B cell (primary cell): ENCODE measurements at regions not wholly inside any gene's neighbourhood (a gene's known extent, or its start where the extent isn't known, plus 50 kb on each side); places are given as distances from the start of the nearest gene placed in this dataset.

Source experiments
- ATAC-seq: fragments of 200-7000 bp; cut with Tn5 transposase; one replicate; pipeline ENCODE4 v1.10.0; 2021; ENCODE audit warnings: low read depth, mild to moderate bottlenecking, moderate number of reproducible peaks, moderate library complexity
- CTCF ChIA-PET: fragments of 350-600 bp; sonication (Branson Sonifier 250); formaldehyde crosslinking; loops from one replicate; lab custom pipeline; 2021; ENCODE audit warnings: antibody characterized with exemption, inconsistent platforms; lab: Charles Lee
- POLR2A ChIA-PET: fragments of 350-600 bp; sonication (Branson Sonifier 250); formaldehyde crosslinking; loops from one replicate; lab custom pipeline; 2021; ENCODE audit warnings: antibody characterized with exemption; lab: Charles Lee
- DNase-seq: peaks from one replicate; pipeline ENCODE4 v3.0.0; 2013
- H2AFZ ChIP-seq: 2 replicates; pipeline ENCODE4 v1.6.1; 2012; ENCODE audit warnings: mild to moderate bottlenecking, low read depth, low read length; ENCODE audit not compliant: insufficient read depth, poor library complexity, severe bottlenecking
- H3K27ac ChIP-seq, 2 donors: 1 replicate in 1 of 2; 2 replicates in 1 of 2; pipeline ENCODE4 v1.5.1; 2012 to 2013; ENCODE audit warnings: low read length in 2 of 2, mild to moderate bottlenecking in 2 of 2, moderate library complexity in 1 of 2
- H3K27me3 ChIP-seq, 4 experiments: fragments of 200-600 bp in 1 of 4; sonication (generic) in 1 of 4; replicated peaks in 1 of 4; 1 replicate in 2 of 4; 2 replicates in 2 of 4; pipeline versions ENCODE4 v1.6.1 to v1.7.0; 2013 to 2016; ENCODE audit warnings: low read length in 3 of 4, mild to moderate bottlenecking in 2 of 4, mixed read lengths in 1 of 4, moderate library complexity in 1 of 4; ENCODE audit not compliant: insufficient read depth in 4 of 4, control insufficient read depth in 3 of 4; ENCODE audit errors: control extremely low read depth in 1 of 4
- H3K36me3 ChIP-seq, 2 experiments: replicated peaks in 1 of 2; 1 replicate in 1 of 2; 2 replicates in 1 of 2; pipeline versions ENCODE4 v1.6.1 to v1.7.1; 2013; ENCODE audit warnings: low read length in 1 of 2; ENCODE audit not compliant: insufficient read depth in 2 of 2, control insufficient read depth in 1 of 2; ENCODE audit errors: control extremely low read depth in 1 of 2, extremely low read depth in 1 of 2
- H3K4me1 ChIP-seq, 2 donors: fragments of 200-600 bp in 1 of 2; sonication (generic) in 1 of 2; 1 replicate in 1 of 2; 2 replicates in 1 of 2; pipeline versions ENCODE4 v1.5.1 to v1.6.1; 2013 to 2017; ENCODE audit warnings: low read length in 2 of 2; ENCODE audit not compliant: control insufficient read depth in 2 of 2, insufficient read depth in 2 of 2
- H3K4me2 ChIP-seq: replicated peaks from 2 replicates; pipeline ENCODE3; 2012; ENCODE audit warnings: mild to moderate bottlenecking, low read depth, low read length; ENCODE audit not compliant: poor library complexity, severe bottlenecking
- H3K4me3 ChIP-seq, 5 experiments: fragments of 200-600 bp in 1 of 5; sonication (generic) in 1 of 5; 1 replicate in 3 of 5; 2 replicates in 2 of 5; pipeline versions ENCODE4 v1.5.1 to v1.7.0; 2011 to 2016; ENCODE audit warnings: low read length in 4 of 5, mild to moderate bottlenecking in 4 of 5, low read depth in 2 of 5, control low read depth in 1 of 5, moderate library complexity in 1 of 5; ENCODE audit not compliant: insufficient read depth in 1 of 5; ENCODE audit errors: control extremely low read depth in 1 of 5, extremely low read depth in 1 of 5
- H3K79me2 ChIP-seq: fragments of 200-600 bp; sonication (generic); one replicate; pipeline ENCODE4 v1.6.0; 2016; ENCODE audit warnings: low read length; ENCODE audit not compliant: control insufficient read depth, insufficient read depth
- H3K9ac ChIP-seq: fragments of 200-600 bp; sonication (generic); 2 replicates; pipeline ENCODE4 v1.6.1; 2017; ENCODE audit warnings: mild to moderate bottlenecking, low read length, moderate library complexity
- H3K9me3 ChIP-seq, 3 donors: one replicate each; pipeline versions ENCODE4 v1.6.1 to v1.7.1; 2013; ENCODE audit warnings: low read length in 2 of 3; ENCODE audit not compliant: control insufficient read depth in 2 of 3, insufficient read depth in 1 of 3; ENCODE audit errors: control extremely low read depth in 1 of 3
- H4K20me1 ChIP-seq: 2 replicates; pipeline ENCODE4 v1.6.0; 2012; ENCODE audit warnings: mild to moderate bottlenecking, low read length; ENCODE audit not compliant: insufficient read depth, control insufficient read depth, poor library complexity, severe bottlenecking
- H3K27ac Mint-ChIP-seq: one replicate; pipeline ENCODE4 v1.8.0; 2021; ENCODE audit warnings: mixed read lengths
- H3K27me3 Mint-ChIP-seq: one replicate; pipeline ENCODE4 v1.8.0; 2021; ENCODE audit warnings: mixed read lengths
- H3K4me1 Mint-ChIP-seq: one replicate; pipeline ENCODE4 v1.8.0; 2021; ENCODE audit warnings: mixed read lengths
- H3K4me3 Mint-ChIP-seq: one replicate; pipeline ENCODE4 v1.8.0; 2021; ENCODE audit warnings: mixed read lengths
- H3K9me3 Mint-ChIP-seq: one replicate; pipeline ENCODE4 v1.8.0; 2022; ENCODE audit warnings: mixed read lengths; ENCODE audit not compliant: insufficient read depth
- EZH2 ChIP-seq: IDR thresholded peaks from 2 replicates; pipeline ENCODE4 v1.6.1; 2012; ENCODE audit warnings: borderline replicate concordance, low read depth, mild to moderate bottlenecking, moderate library complexity, low read length; ENCODE audit not compliant: insufficient read depth, poor library complexity, severe bottlenecking
- WGBS: methylation state at CpG from one replicate; pipeline ENCODE4 v1.1.5; 2013; ENCODE audit warnings: missing lambda C conversion rate; ENCODE audit not compliant: insufficient coverage; 5-methylcytosine and 5-hydroxymethylcytosine counted together
- intact Hi-C: fragments of 100-400 bp; cut with micrococcal nuclease; formaldehyde crosslinking; loops from one replicate; pipeline ENCODE4 v1.10.0; 2022
- TF ChIP-seq, protein P1 (sequence below): fragments of 200-600 bp; IDR thresholded peaks from one replicate; pipeline ENCODE4 v1.8.0; 2022; ENCODE audit warnings: antibody characterized with exemption, mild to moderate bottlenecking

DNA sequence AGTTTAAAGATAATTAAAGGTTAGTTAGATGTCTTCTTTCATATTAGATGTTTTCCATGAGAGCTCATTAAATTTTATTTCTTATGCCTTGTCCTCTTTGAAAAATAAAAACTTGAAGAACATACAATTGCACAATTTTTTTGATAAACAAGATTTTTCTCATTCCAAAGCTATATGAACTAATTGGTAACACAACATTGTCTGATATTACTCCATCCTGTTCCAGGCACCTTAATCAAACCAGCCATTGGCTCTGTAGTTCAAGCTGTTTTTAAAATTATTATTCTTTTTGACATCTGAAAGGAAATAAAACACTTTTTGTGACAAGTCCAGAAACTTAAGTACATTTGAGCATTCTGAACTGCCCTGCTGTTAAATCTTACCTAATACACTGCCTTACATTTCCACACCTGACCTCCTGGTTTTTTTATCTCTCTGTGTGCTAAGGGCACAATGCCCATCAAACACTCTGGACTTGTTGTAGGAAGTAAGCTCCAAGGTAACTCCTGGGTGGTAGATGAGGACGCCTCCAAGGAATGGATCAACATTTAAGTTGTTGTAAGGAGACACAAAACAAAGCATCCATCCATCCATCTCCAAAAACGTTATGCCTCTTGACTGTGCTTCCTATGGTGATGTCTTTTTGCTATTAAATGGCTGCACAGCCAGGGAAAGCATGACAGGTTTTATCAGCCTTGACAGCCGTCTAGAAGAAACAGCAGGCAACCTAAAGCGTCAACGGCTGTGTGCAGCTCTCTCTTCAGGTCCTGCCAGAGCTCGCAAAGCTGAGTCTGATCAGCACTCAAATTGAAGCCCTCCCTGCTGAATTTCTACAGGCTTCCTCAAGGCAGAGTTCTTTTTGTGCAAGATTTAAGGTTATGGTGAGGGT lies 449.9 kb upstream of the FLRT2 start:
- no peaks in the 10 kb centered on the region for H3K9me3 Mint-ChIP-seq
- Histone ChIP-seq H3K4me3 (no peak overlapping the region), H3K4me1 (no peaks in the 10 kb centered on the region), H3K79me2 (no peaks in the 10 kb centered on the region), H3K27me3 (no peaks in the 10 kb centered on the region), H3K36me3 (no peaks in the 10 kb centered on the region), H2AFZ (no peak overlapping the region), H4K20me1 (no peaks in the 10 kb centered on the region), H3K9ac (no peak overlapping the region), H3K27ac (no peak overlapping the region), H3K4me2 (no peak overlapping the region), H3K9me3 (peaks cover 0 to 2% (median 2%) of the 10 kb centered on the region in 3 donors)
- 73% methylated on average over 4 of the region's 6 CpGs for WGBS
- H3K27ac Mint-ChIP-seq: no peak overlapping the region
- H3K4me1 Mint-ChIP-seq: no peaks in the 10 kb centered on the region
- CTCF ChIA-PET: no interaction called here
- POLR2A ChIA-PET: no interaction called here
- no peak for DNase-seq
- no peak overlapping the region for H3K4me3 Mint-ChIP-seq
- TF ChIP-seq EZH2: no peak
- TF ChIP-seq, protein P1, sequence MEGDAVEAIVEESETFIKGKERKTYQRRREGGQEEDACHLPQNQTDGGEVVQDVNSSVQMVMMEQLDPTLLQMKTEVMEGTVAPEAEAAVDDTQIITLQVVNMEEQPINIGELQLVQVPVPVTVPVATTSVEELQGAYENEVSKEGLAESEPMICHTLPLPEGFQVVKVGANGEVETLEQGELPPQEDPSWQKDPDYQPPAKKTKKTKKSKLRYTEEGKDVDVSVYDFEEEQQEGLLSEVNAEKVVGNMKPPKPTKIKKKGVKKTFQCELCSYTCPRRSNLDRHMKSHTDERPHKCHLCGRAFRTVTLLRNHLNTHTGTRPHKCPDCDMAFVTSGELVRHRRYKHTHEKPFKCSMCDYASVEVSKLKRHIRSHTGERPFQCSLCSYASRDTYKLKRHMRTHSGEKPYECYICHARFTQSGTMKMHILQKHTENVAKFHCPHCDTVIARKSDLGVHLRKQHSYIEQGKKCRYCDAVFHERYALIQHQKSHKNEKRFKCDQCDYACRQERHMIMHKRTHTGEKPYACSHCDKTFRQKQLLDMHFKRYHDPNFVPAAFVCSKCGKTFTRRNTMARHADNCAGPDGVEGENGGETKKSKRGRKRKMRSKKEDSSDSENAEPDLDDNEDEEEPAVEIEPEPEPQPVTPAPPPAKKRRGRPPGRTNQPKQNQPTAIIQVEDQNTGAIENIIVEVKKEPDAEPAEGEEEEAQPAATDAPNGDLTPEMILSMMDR: no peak
- ATAC-seq: no peak
- intact Hi-C loops: no loop called here
- H3K27me3 Mint-ChIP-seq: no peaks in the 10 kb centered on the region

DNA sequence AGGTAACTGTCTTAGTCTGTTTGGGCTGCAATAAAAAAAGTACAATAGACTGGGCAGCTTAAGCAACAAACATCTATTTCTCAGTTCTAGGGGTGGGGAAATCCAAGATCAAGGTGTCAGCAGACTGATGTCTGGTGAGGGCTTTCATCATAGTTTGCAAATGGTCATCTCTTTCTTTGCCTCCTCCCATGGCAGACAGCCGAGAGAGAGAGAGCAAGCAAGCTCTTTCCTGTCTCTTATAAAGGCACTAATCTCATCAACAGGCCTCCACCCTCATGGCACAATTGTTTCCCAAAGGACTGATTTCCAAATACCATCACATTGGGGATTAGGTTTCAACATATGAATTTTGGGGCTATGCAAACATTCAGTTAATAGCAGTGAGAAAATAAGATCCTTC lies 445.6 kb upstream of the FLRT2 start:
- no peaks in the 10 kb centered on the region for H3K27me3 Mint-ChIP-seq
- no peaks in the 10 kb centered on the region for H3K4me1 ChIP-seq
- no peak overlapping the region for H3K4me3 Mint-ChIP-seq
- TF ChIP-seq EZH2: no peak
- TF ChIP-seq, protein P1: no peak
- H3K4me3 ChIP-seq: no peak overlapping the region
- H4K20me1 ChIP-seq: no peaks in the 10 kb centered on the region
- no peak for DNase-seq
- H2AFZ ChIP-seq: no peak overlapping the region
- H3K4me2 ChIP-seq: no peak overlapping the region
- intact Hi-C loops: no loop called here
- H3K36me3 ChIP-seq: no peaks in the 10 kb centered on the region
- no peak overlapping the region for H3K27ac ChIP-seq
- no CpG with 5 or more reads among the region's 1 CpG for WGBS
- CTCF ChIA-PET: no interaction called here
- no peaks in the 10 kb centered on the region for H3K27me3 ChIP-seq
- POLR2A ChIA-PET: no interaction called here
- no peak overlapping the region for H3K27ac Mint-ChIP-seq
- H3K79me2 ChIP-seq: no peaks in the 10 kb centered on the region
- H3K9me3 Mint-ChIP-seq: peaks cover 1% of the 10 kb centered on the region
- no peak overlapping the region for H3K9ac ChIP-seq
- no peak for ATAC-seq
- peaks cover 0 to 2% (median 1%) of the 10 kb centered on the region in 3 donors for H3K9me3 ChIP-seq
- H3K4me1 Mint-ChIP-seq: no peaks in the 10 kb centered on the region
